NOMO-1 (cell line): ENCODE measurements at regions not wholly inside any gene's neighbourhood (a gene's known extent, or its start where the extent isn't known, plus 50 kb on each side); places are given as distances from the start of the nearest gene placed in this dataset.
A peak's percentile ranks its signal among the peaks of the same experiment; 100 is the strongest.
"Not testable (repeated sequence)": the region's sequence is repeated elsewhere in the genome, so short reads cannot be mapped to it uniquely, and the experiment has no call there.

Experiments
- DNase-seq, 2 experiments: peaks; one replicate each; lab custom pipeline; 2025; ENCODE audit not compliant: unreplicated experiment in 2 of 2; lab: John Stamatoyannopoulos, UW

- no peak for DNase-seq
Observed at GRCh38 chr4:103887191-103887590, 167.4 kb upstream of the TACR3 start.

GRCh38 chr4:103885152-103885551 is 165.4 kb upstream of the TACR3 start:
- no peak for DNase-seq

GRCh38 chr4:103867311-103867710 is 147.5 kb upstream of the TACR3 start:
- DNase-seq, result no peak

GRCh38 chr4:103853627-103854026 is 133.8 kb upstream of the TACR3 start:
- DNase-seq, result no peak

GRCh38 chr4:103853146-103853545 is 133.4 kb upstream of the TACR3 start:
- DNase-seq, result no peak

DNA sequence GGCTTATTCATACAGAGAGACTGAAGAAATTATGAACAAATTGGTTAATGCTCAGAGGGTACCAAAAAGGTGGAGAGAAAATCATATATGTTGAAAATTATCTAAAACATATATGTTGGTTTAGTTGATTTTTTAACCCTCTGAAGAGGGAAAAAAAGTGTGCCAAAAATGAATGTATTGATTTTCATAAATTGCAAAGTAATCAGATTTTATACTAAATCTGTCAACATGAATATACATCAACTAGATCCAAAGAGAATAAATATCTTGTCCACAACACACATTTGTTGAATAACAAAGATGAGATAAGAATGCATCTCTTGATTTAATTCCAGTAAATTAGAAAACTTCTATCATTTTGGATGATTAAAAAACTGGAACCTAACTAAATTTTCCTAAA is 125.3 kb upstream of the TACR3 start:
- DNase-seq, result no peak

DNA sequence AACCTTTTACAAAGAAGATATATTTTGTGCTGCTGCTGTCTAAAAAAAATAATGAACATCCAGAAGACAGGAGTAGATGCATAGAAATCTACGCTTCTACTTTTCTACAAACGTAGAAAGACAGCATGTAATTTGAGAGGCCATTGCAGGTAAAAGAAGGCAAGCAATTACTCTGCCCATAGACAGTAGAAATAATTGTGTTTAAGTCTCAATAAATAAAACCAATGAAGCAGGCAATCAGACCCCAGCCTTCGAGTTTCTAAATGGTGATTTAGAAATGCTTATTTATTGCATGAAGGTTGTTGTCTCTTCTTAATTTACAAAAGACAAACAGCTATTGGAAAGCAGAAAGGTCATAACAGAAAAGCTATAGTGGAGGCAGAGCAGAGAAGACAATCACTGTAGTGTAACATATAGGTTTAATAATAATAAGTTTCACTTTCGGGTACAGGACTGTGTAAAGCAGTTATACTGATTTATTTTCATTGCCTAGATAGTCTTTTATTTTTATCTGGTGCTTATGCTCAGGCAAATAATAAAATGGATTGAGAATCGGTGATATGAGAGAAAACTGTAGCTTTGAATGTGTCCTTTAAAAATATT is 123.0 kb upstream of the TACR3 start:
- no peak for DNase-seq

- DNase-seq, result no peak
Observed at GRCh38 chr4:103842076-103842475, 122.3 kb upstream of the TACR3 start.

GRCh38 chr4:103810308-103810707 is 90.5 kb upstream of the TACR3 start:
- DNase-seq, result not testable (repeated sequence)

GRCh38 chr4:103802766-103803165 is 83.0 kb upstream of the TACR3 start:
- DNase-seq, result no peak

GRCh38 chr4:103787057-103787456 is 67.3 kb upstream of the TACR3 start:
- DNase-seq, result no peak

DNA sequence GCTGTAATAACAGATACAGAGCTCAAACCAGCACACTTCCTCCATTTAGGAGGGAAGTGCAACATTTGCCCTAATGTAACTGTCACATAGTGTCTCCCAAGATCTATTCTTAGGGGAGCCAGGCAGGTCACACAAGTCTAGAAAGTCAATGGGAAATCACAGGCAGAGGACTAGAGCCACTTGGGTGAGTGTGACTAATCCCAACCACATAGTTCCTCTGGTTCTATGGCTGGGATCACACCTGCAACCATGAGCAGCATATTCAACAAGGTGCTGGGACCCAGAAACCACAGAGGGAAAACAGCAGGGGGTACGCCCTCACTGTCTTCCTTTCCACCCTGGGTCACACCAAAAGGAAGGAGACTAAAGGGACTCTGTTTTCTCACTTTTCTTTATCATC is 66.8 kb upstream of the TACR3 start:
- no peak for DNase-seq

DNA sequence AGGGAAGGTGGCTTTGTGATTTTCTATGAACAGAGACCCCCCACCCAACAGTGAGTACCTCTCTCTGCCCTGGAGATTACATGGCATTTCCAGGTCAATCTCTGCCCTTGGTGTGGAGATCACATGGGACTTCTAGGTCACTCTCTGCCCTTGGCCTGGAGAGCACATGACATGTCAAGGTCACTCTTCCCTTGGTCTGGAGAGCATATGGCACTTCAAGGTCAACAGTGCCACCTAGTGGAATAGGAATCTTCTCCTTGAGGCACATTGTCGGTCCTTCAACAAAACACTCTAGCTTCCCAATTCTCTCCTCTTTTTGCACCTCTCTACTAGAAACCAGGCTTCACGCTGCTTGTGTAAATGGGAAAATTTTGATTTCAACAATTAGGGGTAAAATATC is 66.2 kb upstream of the TACR3 start:
- peak in 1 of 2 experiments; percentile 7 for DNase-seq

- no peak for DNase-seq
Observed at GRCh38 chr4:103778221-103778620, 58.4 kb upstream of the TACR3 start.

DNA sequence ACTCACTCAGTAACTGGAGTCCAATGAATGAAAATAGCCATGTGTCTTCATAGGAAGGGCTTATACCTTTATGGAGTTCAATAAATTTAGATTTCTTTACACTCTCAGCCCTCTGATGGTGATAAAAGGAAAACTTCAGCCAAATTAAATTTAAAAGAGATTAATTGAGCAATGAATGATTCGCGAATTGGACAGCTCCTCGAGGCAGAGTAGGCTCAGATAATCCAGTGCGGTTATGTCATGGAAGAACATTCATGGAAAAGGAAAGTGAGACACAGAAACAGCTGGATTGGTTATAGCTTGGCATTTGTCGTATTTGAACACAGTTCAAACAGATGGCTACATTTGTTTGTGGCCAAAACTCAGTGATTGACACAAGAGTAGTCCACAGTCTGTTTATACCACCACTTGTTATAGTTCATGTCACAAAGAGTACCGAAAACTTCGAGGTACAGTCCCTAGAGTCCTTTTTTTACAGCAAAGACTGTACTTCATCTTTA is 54.6 kb upstream of the TACR3 start:
- no peak for DNase-seq

DNA sequence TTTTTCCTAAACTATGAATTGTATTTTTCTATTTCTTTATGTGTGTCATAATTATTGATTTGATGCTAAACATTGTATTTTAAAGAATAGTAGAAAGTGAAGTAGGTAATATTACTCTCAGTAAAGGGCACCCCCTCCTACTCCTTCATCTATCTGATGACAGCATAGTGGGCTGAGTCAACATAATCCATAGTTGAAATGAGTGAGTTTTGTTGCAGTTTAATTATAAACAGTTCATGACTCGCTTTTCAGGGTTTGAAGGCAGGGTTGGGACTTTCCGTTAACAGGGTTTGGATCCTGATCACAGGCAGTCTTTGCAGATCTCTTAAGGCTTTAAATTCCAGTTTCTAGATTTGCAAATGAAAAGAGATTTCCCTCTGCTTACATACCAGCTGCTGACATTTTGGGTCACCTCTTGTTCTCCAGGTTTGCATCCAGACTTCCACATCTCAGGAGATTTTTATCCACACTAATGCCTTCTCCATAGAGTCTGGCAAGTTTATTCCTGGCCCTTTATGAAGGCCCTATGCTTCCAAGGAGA is 54.0 kb upstream of the TACR3 start:
- DNase-seq, result no peak
